Fibroblast of lung (primary cell): ENCODE measurements at regions not wholly inside any gene's neighbourhood (a gene's known extent, or its start where the extent isn't known, plus 50 kb on each side); places are given as distances from the start of the nearest gene placed in this dataset.
"Not testable (repeated sequence)": the region's sequence is repeated elsewhere in the genome, so short reads cannot be mapped to it uniquely, and the experiment has no call there.

Experiments used
- DNase-seq, 2 donors: peaks; one replicate each; pipeline versions ENCODE4 v3.0.0 to v3.0.0-alpha.2; 2010; ENCODE audit warnings: low read depth in 2 of 2
- H2AFZ ChIP-seq: 2 replicates; pipeline ENCODE4 v1.5.1; 2012; ENCODE audit warnings: low read length, control low read depth, inconsistent platforms
- H3K27ac ChIP-seq: 2 replicates; pipeline ENCODE4 v1.5.1; 2011; ENCODE audit warnings: low read length, control low read depth; ENCODE audit not compliant: insufficient read depth
- H3K27me3 ChIP-seq: 2 replicates; pipeline ENCODE4 v1.5.1; 2011; ENCODE audit warnings: mild to moderate bottlenecking, low read length; ENCODE audit not compliant: control insufficient read depth, insufficient read depth
- H3K36me3 ChIP-seq: 2 replicates; pipeline ENCODE4 v1.5.1; 2011; ENCODE audit warnings: low read length; ENCODE audit not compliant: control insufficient read depth, insufficient read depth
- H3K4me1 ChIP-seq: 2 replicates; pipeline ENCODE4 v1.5.1; 2011; ENCODE audit warnings: low read length; ENCODE audit not compliant: control insufficient read depth, insufficient read depth; ENCODE audit errors: extremely low read depth
- H3K4me2 ChIP-seq: 2 replicates; pipeline ENCODE4 v1.5.1; 2011; ENCODE audit warnings: low read length, control low read depth; ENCODE audit not compliant: insufficient read depth; ENCODE audit errors: extremely low read depth
- H3K4me3 ChIP-seq, 4 experiments: fragments of 200-600 bp in 1 of 4; sonication (generic) in 1 of 4; replicated peaks in 1 of 4; 2 replicates each; pipeline ENCODE4 v1.5.1; 2011 to 2016; ENCODE audit warnings: low read length in 4 of 4, low read depth in 3 of 4, mild to moderate bottlenecking in 3 of 4, control low read depth in 2 of 4, inconsistent platforms in 1 of 4, mixed read lengths in 1 of 4; ENCODE audit not compliant: insufficient read depth in 1 of 4; ENCODE audit errors: control extremely low read depth in 1 of 4
- H3K79me2 ChIP-seq: 2 replicates; pipeline ENCODE4 v1.5.1; 2012; ENCODE audit warnings: mild to moderate bottlenecking, low read length, inconsistent platforms; ENCODE audit not compliant: control insufficient read depth, insufficient read depth
- H3K9ac ChIP-seq: 2 replicates; pipeline ENCODE4 v1.5.1; 2011; ENCODE audit warnings: mild to moderate bottlenecking, low read length, control low read depth; ENCODE audit not compliant: insufficient read depth
- H3K9me3 ChIP-seq: 2 replicates; pipeline ENCODE4 v1.5.1; 2012; ENCODE audit warnings: low read depth, low read length; ENCODE audit not compliant: control insufficient read depth, insufficient read depth
- H4K20me1 ChIP-seq: 2 replicates; pipeline ENCODE4 v1.5.1; 2011; ENCODE audit warnings: low read length; ENCODE audit not compliant: control insufficient read depth, insufficient read depth; ENCODE audit errors: extremely low read depth
- EZH2 ChIP-seq: IDR thresholded peaks from 2 replicates; pipeline ENCODE4 v1.5.1; 2012; ENCODE audit warnings: low read length, control low read depth, mild to moderate bottlenecking; ENCODE audit errors: missing control alignments
- TF ChIP-seq, protein P1 (sequence below), 2 donors: IDR thresholded peaks in 1 of 2; conservative IDR thresholded peaks in 1 of 2; 1 replicate in 1 of 2; 2 replicates in 1 of 2; pipeline ENCODE4 v1.5.1; 2011 to 2012; ENCODE audit warnings: low read length in 2 of 2, control low read depth in 1 of 2, inconsistent platforms in 1 of 2, low read depth in 1 of 2, mild to moderate bottlenecking in 1 of 2

DNA sequence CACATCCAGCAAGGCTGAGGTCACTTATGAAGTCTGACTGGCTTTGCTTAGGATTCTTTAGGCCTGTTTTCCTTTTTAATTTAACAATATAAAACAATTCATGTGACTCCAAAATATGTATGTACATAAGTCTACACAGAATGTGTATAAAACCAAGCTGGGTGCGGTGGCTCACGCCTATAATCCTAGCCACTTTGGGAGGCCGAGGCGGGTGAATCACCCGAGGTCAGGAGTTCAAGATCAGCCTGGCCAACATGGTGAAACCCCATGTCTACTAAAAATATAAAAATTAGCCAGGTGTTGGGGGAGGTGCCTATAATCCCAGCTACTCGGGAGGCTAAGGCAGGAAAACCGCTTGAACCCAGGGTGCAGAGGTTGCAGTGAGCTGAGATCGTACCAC, 83.1 kb downstream of the SHANK2 start:
- no peak overlapping the region for H2AFZ ChIP-seq
- no peaks in the 10 kb centered on the region for H3K27me3 ChIP-seq
- H4K20me1 ChIP-seq, result no peaks in the 10 kb centered on the region
- no peak overlapping the region for H3K4me3 ChIP-seq
- no peak for DNase-seq
- H3K9me3 ChIP-seq, result no peaks in the 10 kb centered on the region
- no peak overlapping the region for H3K9ac ChIP-seq
- TF ChIP-seq, protein P1, sequence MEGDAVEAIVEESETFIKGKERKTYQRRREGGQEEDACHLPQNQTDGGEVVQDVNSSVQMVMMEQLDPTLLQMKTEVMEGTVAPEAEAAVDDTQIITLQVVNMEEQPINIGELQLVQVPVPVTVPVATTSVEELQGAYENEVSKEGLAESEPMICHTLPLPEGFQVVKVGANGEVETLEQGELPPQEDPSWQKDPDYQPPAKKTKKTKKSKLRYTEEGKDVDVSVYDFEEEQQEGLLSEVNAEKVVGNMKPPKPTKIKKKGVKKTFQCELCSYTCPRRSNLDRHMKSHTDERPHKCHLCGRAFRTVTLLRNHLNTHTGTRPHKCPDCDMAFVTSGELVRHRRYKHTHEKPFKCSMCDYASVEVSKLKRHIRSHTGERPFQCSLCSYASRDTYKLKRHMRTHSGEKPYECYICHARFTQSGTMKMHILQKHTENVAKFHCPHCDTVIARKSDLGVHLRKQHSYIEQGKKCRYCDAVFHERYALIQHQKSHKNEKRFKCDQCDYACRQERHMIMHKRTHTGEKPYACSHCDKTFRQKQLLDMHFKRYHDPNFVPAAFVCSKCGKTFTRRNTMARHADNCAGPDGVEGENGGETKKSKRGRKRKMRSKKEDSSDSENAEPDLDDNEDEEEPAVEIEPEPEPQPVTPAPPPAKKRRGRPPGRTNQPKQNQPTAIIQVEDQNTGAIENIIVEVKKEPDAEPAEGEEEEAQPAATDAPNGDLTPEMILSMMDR (conservative IDR thresholded peaks at IDR 0.05 in 1 of 2, IDR thresholded peaks at IDR 0.05 in 1 of 2; ENCODE audit: low read depth in 1 of 2, low read length in 2 of 2), result no peak
- no peak for TF ChIP-seq EZH2
- no peak overlapping the region for H3K27ac ChIP-seq
- no peaks in the 10 kb centered on the region for H3K79me2 ChIP-seq
- H3K36me3 ChIP-seq, result no peaks in the 10 kb centered on the region
- H3K4me1 ChIP-seq, result no peaks in the 10 kb centered on the region
- no peak overlapping the region for H3K4me2 ChIP-seq

- H4K20me1 ChIP-seq, H3K9ac ChIP-seq, H3K4me1 ChIP-seq, H3K4me2 ChIP-seq, H3K4me3 ChIP-seq, DNase-seq, H3K79me2 ChIP-seq, H3K27me3 ChIP-seq, H3K27ac ChIP-seq, H3K36me3 ChIP-seq, H2AFZ ChIP-seq, H3K9me3 ChIP-seq: not testable (repeated sequence)
These were observed 84.6 kb downstream of the SHANK2 start for GRCh38 chr11:71167814-71168213.

- Histone ChIP-seq H4K20me1 (no peaks in the 10 kb centered on the region), H3K27ac (no peak overlapping the region), H3K36me3 (no peaks in the 10 kb centered on the region), H3K9me3 (no peaks in the 10 kb centered on the region), H2AFZ (no peak overlapping the region), H3K79me2 (no peaks in the 10 kb centered on the region), H3K9ac (no peak overlapping the region), H3K4me1 (no peaks in the 10 kb centered on the region), H3K4me2 (no peak overlapping the region), H3K27me3 (no peaks in the 10 kb centered on the region), H3K4me3 (no peak overlapping the region)
- no peak for DNase-seq
- no peak for TF ChIP-seq EZH2
- TF ChIP-seq, protein P1 (conservative IDR thresholded peaks at IDR 0.05 in 1 of 2, IDR thresholded peaks at IDR 0.05 in 1 of 2; ENCODE audit: low read depth in 1 of 2, low read length in 2 of 2), result no peak
These were observed 86.6 kb downstream of the SHANK2 start for GRCh38 chr11:71165771-71166170.
